Large intestine (tissue), 3 donors: ENCODE measurements at regions not wholly inside any gene's neighbourhood (a gene's known extent, or its start where the extent isn't known, plus 50 kb on each side); places are given as distances from the start of the nearest gene placed in this dataset.

Source experiments
- DNase-seq, 2 donors: peaks; one replicate each; pipeline versions ENCODE4 v3.0.0 to v3.0.0-alpha.2; 2013
- H3K27ac ChIP-seq: one replicate; pipeline ENCODE4 v1.5.1; 2013; ENCODE audit warnings: low read length
- H3K27me3 ChIP-seq: 2 replicates; pipeline ENCODE4 v1.6.1; 2013; ENCODE audit warnings: low read length; ENCODE audit not compliant: control insufficient read depth, insufficient read depth
- H3K36me3 ChIP-seq: 2 replicates; pipeline ENCODE4 v1.6.1; 2013; ENCODE audit warnings: low read length; ENCODE audit not compliant: control insufficient read depth, insufficient read depth
- H3K4me1 ChIP-seq: one replicate; pipeline ENCODE4 v1.6.1; 2013; ENCODE audit warnings: low read length; ENCODE audit not compliant: control insufficient read depth, insufficient read depth
- H3K4me3 ChIP-seq: one replicate; pipeline ENCODE4 v1.5.1; 2013; ENCODE audit warnings: low read length
- H3K9me3 ChIP-seq: one replicate; pipeline ENCODE4 v1.6.1; 2013; ENCODE audit warnings: mild to moderate bottlenecking, low read depth, low read length, moderate library complexity; ENCODE audit not compliant: control insufficient read depth
- WGBS: methylation state at CpG from one replicate; pipeline ENCODE4 v1.1.5; 2013; ENCODE audit warnings: low lambda C conversion rate; ENCODE audit not compliant: insufficient coverage; 5-methylcytosine and 5-hydroxymethylcytosine counted together

DNA sequence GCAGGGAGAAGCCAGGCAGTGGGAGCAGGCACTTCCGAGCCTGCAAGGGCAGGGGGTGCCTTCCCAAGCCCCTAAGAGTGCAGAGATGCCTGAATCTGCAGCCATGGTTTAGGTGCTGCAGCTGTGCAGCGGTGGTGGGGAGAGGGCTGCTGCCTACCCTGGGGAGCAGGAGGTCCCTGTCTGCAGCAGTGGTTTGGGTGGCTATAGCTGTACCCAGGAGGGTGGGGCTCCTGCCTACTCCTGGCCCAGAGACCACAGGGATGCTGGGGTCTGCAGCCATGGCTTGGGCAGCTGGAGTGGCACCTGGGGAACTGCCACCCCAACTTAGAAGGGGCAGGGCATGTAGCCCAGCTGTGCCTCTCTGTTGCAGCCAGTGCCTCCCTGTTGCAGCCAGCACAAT, 488.1 kb upstream of the THBS1 start:
- no peak overlapping the region for H3K4me3 ChIP-seq
- no peaks in the 10 kb centered on the region for H3K4me1 ChIP-seq
- no peaks in the 10 kb centered on the region for H3K9me3 ChIP-seq
- WGBS = no CpG with 5 or more reads among the region's 2 CpGs
- DNase-seq = no peak
- no peaks in the 10 kb centered on the region for H3K36me3 ChIP-seq
- no peaks in the 10 kb centered on the region for H3K27me3 ChIP-seq
- H3K27ac ChIP-seq = no peak overlapping the region

- Histone ChIP-seq H3K4me3 (no peak overlapping the region), H3K27me3 (no peaks in the 10 kb centered on the region), H3K9me3 (no peaks in the 10 kb centered on the region), H3K36me3 (no peaks in the 10 kb centered on the region), H3K4me1 (no peaks in the 10 kb centered on the region), H3K27ac (no peak overlapping the region)
- no peak for DNase-seq
Measured at GRCh38 chr15:39094116-39094515, 486.8 kb upstream of the THBS1 start.

DNA sequence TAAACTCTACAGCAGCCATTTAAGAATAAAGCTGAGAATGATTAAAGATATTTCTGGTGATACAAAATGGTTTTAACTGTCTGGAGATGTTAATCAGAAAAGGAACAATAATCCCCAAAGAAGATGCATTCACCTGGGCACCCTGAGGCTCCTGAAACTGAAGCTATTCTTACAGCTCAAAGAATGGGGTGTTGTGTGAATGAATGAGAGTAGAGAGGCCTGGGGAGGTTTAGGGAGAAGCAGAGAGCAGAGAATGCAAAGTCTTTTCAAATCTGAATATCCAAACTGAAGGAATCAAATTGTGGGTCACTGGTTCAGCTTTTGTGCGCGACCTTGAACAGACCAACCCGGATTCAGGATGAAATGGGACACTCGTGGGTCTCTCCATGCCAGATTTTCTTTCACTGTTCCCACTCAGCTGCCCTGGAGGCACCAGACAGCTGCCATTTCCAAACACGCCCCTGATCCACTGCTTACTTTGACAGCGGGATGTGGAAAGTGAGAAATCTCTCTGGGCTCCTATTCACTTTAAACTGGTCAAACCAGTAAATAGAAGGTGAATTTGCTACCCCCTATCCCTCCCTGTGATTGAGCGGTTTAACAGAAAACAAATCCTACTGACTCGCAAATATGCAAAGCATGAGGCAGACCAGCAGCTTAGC, 485.5 kb upstream of the THBS1 start:
- H3K4me1 ChIP-seq = no peaks in the 10 kb centered on the region
- no peak for DNase-seq
- H3K9me3 ChIP-seq = no peaks in the 10 kb centered on the region
- no peaks in the 10 kb centered on the region for H3K27me3 ChIP-seq
- no peak overlapping the region for H3K27ac ChIP-seq
- H3K4me3 ChIP-seq = no peak overlapping the region
- no peaks in the 10 kb centered on the region for H3K36me3 ChIP-seq
- WGBS = no CpG with 5 or more reads among the region's 8 CpGs

- WGBS = no CpG with 5 or more reads among the region's 3 CpGs
- Histone ChIP-seq H3K9me3 (no peaks in the 10 kb centered on the region), H3K27ac (no peak overlapping the region), H3K36me3 (no peaks in the 10 kb centered on the region), H3K4me1 (no peaks in the 10 kb centered on the region), H3K4me3 (no peak overlapping the region), H3K27me3 (no peaks in the 10 kb centered on the region)
- no peak for DNase-seq
Measured at GRCh38 chr15:39096608-39097205, 484.2 kb upstream of the THBS1 start.

DNA sequence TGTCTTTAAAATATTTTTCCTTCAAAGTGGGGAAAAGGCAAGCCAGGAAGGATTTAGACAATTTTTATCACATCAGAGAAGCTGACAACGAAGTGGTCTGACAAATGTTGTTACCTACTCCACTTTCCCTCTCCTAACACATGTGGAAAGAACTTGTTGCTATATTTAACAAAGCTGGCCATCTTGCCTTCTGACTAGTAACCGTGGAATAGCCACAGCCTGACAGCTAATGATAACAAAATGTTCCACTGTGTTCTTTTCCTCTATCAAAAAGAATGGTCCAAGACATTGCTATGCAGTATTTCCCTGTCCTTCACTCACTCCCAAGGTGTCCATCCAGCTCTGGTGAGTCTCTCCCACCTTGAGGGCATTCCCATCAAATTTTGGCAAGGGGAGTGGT, 481.4 kb upstream of the THBS1 start:
- H3K4me3 ChIP-seq = no peak overlapping the region
- WGBS = 80% methylated on average over 1 of the region's 2 CpGs
- no peaks in the 10 kb centered on the region for H3K36me3 ChIP-seq
- H3K27me3 ChIP-seq = no peaks in the 10 kb centered on the region
- H3K27ac ChIP-seq = no peak overlapping the region
- no peaks in the 10 kb centered on the region for H3K9me3 ChIP-seq
- H3K4me1 ChIP-seq = no peaks in the 10 kb centered on the region
- DNase-seq = no peak

- no peak for DNase-seq
- WGBS = no CpG with 5 or more reads among the region's 2 CpGs
- Histone ChIP-seq H3K9me3 (no peaks in the 10 kb centered on the region), H3K4me1 (no peaks in the 10 kb centered on the region), H3K4me3 (no peak overlapping the region), H3K27me3 (no peaks in the 10 kb centered on the region), H3K27ac (no peak overlapping the region), H3K36me3 (no peaks in the 10 kb centered on the region)
Measured at GRCh38 chr15:39100106-39100660, 480.7 kb upstream of the THBS1 start.

DNA sequence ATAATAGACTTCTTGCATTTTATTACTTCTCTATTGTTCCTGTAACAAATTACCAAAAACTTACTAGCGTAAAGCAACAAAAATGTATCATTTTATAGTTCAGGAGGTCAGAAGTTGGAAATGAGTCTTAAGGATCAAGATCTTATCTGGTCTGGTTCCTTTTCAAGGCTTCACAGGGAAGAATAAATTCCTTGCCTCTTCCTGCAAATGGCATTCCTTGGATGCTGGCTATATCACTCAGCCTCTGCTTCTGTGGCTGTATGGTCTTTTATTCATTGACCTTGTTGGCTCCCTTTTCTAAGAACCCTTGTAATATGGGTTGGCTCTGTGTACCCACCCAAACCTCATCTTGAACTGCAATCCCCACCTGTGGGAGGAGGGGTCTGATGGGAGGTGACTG, 478.4 kb upstream of the THBS1 start:
- WGBS = 80% methylated on average over 1 of the region's 1 CpG
- H3K4me1 ChIP-seq = no peaks in the 10 kb centered on the region
- H3K27me3 ChIP-seq = no peaks in the 10 kb centered on the region
- no peak for DNase-seq
- H3K9me3 ChIP-seq = no peaks in the 10 kb centered on the region
- H3K27ac ChIP-seq = no peak overlapping the region
- H3K36me3 ChIP-seq = no peaks in the 10 kb centered on the region
- H3K4me3 ChIP-seq = no peak overlapping the region

GRCh38 chr15:39106950-39107349, 473.9 kb upstream of the THBS1 start:
- Histone ChIP-seq H3K27ac (no peak overlapping the region), H3K36me3 (no peaks in the 10 kb centered on the region), H3K27me3 (no peaks in the 10 kb centered on the region), H3K9me3 (no peaks in the 10 kb centered on the region), H3K4me3 (no peak overlapping the region), H3K4me1 (no peaks in the 10 kb centered on the region)
- WGBS = 92% methylated on average over 2 of the region's 5 CpGs
- no peak for DNase-seq

GRCh38 chr15:39108021-39108420, 472.9 kb upstream of the THBS1 start:
- Histone ChIP-seq H3K36me3 (no peaks in the 10 kb centered on the region), H3K9me3 (no peaks in the 10 kb centered on the region), H3K27ac (no peak overlapping the region), H3K4me1 (no peaks in the 10 kb centered on the region), H3K4me3 (no peak overlapping the region), H3K27me3 (no peaks in the 10 kb centered on the region)
- DNase-seq = no peak

DNA sequence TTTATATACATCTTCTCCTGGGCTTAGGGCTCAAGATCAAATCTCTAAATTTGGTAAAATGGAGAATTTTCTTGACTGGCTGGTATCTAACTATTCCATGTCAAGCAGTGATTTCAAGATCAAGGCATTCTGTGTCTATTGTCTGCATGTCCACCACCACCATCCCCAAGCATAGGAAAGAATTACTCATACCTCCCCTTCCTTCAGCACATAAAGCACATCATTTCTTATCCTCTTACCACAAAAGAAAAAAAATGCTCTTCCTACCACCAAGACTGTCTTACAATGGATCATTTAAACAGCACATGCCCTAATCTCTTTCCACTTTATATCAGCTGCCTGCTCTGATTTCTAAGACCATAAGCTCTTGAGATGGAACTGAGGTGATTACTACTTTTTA, 470.5 kb upstream of the THBS1 start:
- Histone ChIP-seq H3K27me3 (no peaks in the 10 kb centered on the region), H3K4me3 (no peak overlapping the region), H3K36me3 (no peaks in the 10 kb centered on the region), H3K4me1 (no peaks in the 10 kb centered on the region), H3K27ac (no peak overlapping the region), H3K9me3 (no peaks in the 10 kb centered on the region)
- DNase-seq = no peak

GRCh38 chr15:39110746-39111145, 470.1 kb upstream of the THBS1 start:
- no peak for DNase-seq
- Histone ChIP-seq H3K4me3 (no peak overlapping the region), H3K27ac (no peak overlapping the region), H3K27me3 (no peaks in the 10 kb centered on the region), H3K9me3 (no peaks in the 10 kb centered on the region), H3K4me1 (no peaks in the 10 kb centered on the region), H3K36me3 (no peaks in the 10 kb centered on the region)
- no CpG with 5 or more reads among the region's 1 CpG for WGBS
